ENCODE measurements at regions not wholly inside any gene's neighbourhood (a gene's known extent, or its start where the extent isn't known, plus 50 kb on each side); places are given as distances from the start of the nearest gene placed in this dataset.
"Not testable (repeated sequence)": the region's sequence is repeated elsewhere in the genome, so short reads cannot be mapped to it uniquely, and the experiment has no call there.

- WGBS: 58% methylated on average over 2 of the region's 7 CpGs
- H3K14ac ChIP-seq (ENCODE audit: low read length in 2 of 2); H2BK15ac ChIP-seq (ENCODE audit: low read depth, poor library complexity, severe bottlenecking); H3K79me1 ChIP-seq (replicated peaks; ENCODE audit: low read length, poor library complexity, severe bottlenecking); H4K91ac ChIP-seq (ENCODE audit: low read length); H2BK12ac ChIP-seq (ENCODE audit: low read length in 2 of 2); H2AK5ac ChIP-seq (ENCODE audit: low read length, severe bottlenecking); H3K36me3 ChIP-seq (ENCODE audit: control insufficient read depth in 1 of 2, insufficient read depth in 2 of 2, low read depth in 1 of 2, low read length in 2 of 2); H3K9ac ChIP-seq (ENCODE audit: low read length); H3K9me3 ChIP-seq (ENCODE audit: control insufficient read depth, low read length); H3K23ac ChIP-seq (ENCODE audit: low read length in 2 of 2); H3K27ac ChIP-seq (ENCODE audit: low read length, poor library complexity, severe bottlenecking); H2AFZ ChIP-seq (ENCODE audit: low read depth, low read length); H3K4me1 ChIP-seq (ENCODE audit: control insufficient read depth, insufficient read depth, low read depth, low read length); H3K4me3 ChIP-seq (ENCODE audit: insufficient read depth in 1 of 2, low read depth in 1 of 2, low read length in 2 of 2); H2BK5ac ChIP-seq (ENCODE audit: low read depth, low read length, poor library complexity, severe bottlenecking); H3K4ac ChIP-seq (ENCODE audit: low read depth in 1 of 2, low read length in 2 of 2); DNase-seq; H3K27me3 ChIP-seq (ENCODE audit: control insufficient read depth in 1 of 2, insufficient read depth in 1 of 2, low read length in 2 of 2); H2BK120ac ChIP-seq (ENCODE audit: low read depth, low read length); H3K4me2 ChIP-seq (ENCODE audit: low read length, poor library complexity, severe bottlenecking); H3K18ac ChIP-seq (ENCODE audit: low read depth in 1 of 2, low read length in 2 of 2); H4K8ac ChIP-seq (ENCODE audit: low read length): not testable (repeated sequence)
Measured at GRCh38 chr6:60750353-60751081, 1535.5 kb downstream of the KHDRBS2 start.

DNA sequence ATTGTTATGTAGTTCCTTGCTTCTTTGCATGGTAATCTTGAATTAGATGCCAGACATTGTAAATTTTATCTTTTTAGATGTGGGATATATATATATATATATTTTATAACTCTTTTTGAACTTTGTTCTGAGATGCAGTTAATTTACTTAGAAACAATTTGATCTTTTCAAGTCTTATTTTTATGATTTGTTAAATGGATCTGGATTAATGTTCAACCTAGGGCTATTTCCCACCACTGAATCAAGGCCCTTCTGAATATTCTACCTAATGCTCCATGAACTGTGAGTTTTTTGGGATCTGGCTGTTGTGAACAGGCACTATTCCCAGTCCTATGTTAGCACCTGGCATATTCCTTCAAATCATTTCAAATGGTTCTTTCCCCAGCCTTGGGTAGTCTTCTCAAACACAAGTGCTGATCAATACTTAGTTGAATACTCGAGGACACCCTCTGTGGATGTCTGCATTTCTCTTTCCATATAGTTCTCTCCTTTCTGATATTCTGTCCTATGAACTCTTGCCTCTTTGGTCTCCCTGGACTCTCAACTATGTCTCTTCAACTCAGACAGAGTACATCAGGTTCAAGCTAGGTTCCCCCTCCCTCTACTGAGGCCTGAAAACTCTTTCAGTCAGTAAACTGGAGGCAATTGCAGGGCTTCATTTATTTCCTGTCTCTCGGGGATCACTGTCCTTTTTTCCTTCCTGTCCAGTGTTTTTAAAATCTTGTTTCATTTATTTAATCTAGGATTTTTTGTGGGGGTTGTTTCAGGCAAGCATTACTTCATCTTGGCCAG lies 1538.1 kb downstream of the KHDRBS2 start:
- H2AFZ ChIP-seq (ENCODE audit: low read depth, low read length); H3K23ac ChIP-seq (ENCODE audit: low read length in 2 of 2); H3K9ac ChIP-seq (ENCODE audit: low read length); H3K9me3 ChIP-seq (ENCODE audit: control insufficient read depth, low read length); H3K27me3 ChIP-seq (ENCODE audit: control insufficient read depth in 1 of 2, insufficient read depth in 1 of 2, low read length in 2 of 2); H3K4me1 ChIP-seq (ENCODE audit: control insufficient read depth, insufficient read depth, low read depth, low read length); H2BK5ac ChIP-seq (ENCODE audit: low read depth, low read length, poor library complexity, severe bottlenecking); H2BK12ac ChIP-seq (ENCODE audit: low read length in 2 of 2); H3K36me3 ChIP-seq (ENCODE audit: control insufficient read depth in 1 of 2, insufficient read depth in 2 of 2, low read depth in 1 of 2, low read length in 2 of 2); H3K4me2 ChIP-seq (ENCODE audit: low read length, poor library complexity, severe bottlenecking); H4K91ac ChIP-seq (ENCODE audit: low read length); DNase-seq; H2BK120ac ChIP-seq (ENCODE audit: low read depth, low read length); H3K79me1 ChIP-seq (replicated peaks; ENCODE audit: low read length, poor library complexity, severe bottlenecking); H3K18ac ChIP-seq (ENCODE audit: low read depth in 1 of 2, low read length in 2 of 2); H2BK15ac ChIP-seq (ENCODE audit: low read depth, poor library complexity, severe bottlenecking); H3K4ac ChIP-seq (ENCODE audit: low read depth in 1 of 2, low read length in 2 of 2); H3K14ac ChIP-seq (ENCODE audit: low read length in 2 of 2); H2AK5ac ChIP-seq (ENCODE audit: low read length, severe bottlenecking); H3K27ac ChIP-seq (ENCODE audit: low read length, poor library complexity, severe bottlenecking); H3K4me3 ChIP-seq (ENCODE audit: insufficient read depth in 1 of 2, low read depth in 1 of 2, low read length in 2 of 2); H4K8ac ChIP-seq (ENCODE audit: low read length): not testable (repeated sequence)
- 52% methylated on average over 1 of the region's 2 CpGs for WGBS

DNA sequence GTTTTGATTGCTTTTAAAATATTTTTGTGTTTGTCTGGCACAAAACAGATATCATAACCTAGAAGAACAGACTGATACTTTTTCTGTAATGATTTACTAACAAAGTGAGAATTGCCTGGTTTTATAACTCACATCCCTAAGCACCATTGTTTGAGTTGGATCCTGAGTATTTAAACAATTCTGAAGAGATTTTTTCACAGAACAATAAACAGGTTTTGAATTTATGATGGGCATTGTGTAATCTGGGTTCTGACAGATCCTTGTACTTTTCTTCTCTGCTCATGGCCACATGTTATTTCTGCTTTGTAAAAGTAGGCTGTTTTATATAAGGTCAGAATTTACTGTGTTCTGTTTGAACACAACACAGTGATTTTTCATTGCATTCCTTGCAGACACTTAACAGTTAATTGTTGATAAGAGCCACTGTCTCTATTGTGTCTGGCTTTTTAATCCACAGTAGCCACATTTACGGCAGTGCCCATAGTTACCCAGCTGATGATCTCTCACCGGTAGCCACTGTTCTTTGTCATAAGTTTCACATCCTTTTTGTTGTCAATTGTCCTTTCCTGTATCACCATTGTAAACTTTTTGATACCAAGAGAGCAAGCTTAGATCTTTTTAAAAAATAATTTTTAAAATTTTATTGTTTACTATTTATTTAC lies 1548.1 kb downstream of the KHDRBS2 start:
- not testable (repeated sequence) for DNase-seq; H3K23ac ChIP-seq (ENCODE audit: low read length in 2 of 2); H4K8ac ChIP-seq (ENCODE audit: low read length); H3K4me1 ChIP-seq (ENCODE audit: control insufficient read depth, insufficient read depth, low read depth, low read length); H3K14ac ChIP-seq (ENCODE audit: low read length in 2 of 2); H2BK5ac ChIP-seq (ENCODE audit: low read depth, low read length, poor library complexity, severe bottlenecking); H3K18ac ChIP-seq (ENCODE audit: low read depth in 1 of 2, low read length in 2 of 2); H3K9ac ChIP-seq (ENCODE audit: low read length); H3K9me3 ChIP-seq (ENCODE audit: control insufficient read depth, low read length); H3K27me3 ChIP-seq (ENCODE audit: control insufficient read depth in 1 of 2, insufficient read depth in 1 of 2, low read length in 2 of 2); H3K4ac ChIP-seq (ENCODE audit: low read depth in 1 of 2, low read length in 2 of 2); H2BK120ac ChIP-seq (ENCODE audit: low read depth, low read length); H3K4me2 ChIP-seq (ENCODE audit: low read length, poor library complexity, severe bottlenecking); H2AK5ac ChIP-seq (ENCODE audit: low read length, severe bottlenecking); H3K27ac ChIP-seq (ENCODE audit: low read length, poor library complexity, severe bottlenecking); H3K79me1 ChIP-seq (replicated peaks; ENCODE audit: low read length, poor library complexity, severe bottlenecking); H4K91ac ChIP-seq (ENCODE audit: low read length); H3K36me3 ChIP-seq (ENCODE audit: control insufficient read depth in 1 of 2, insufficient read depth in 2 of 2, low read depth in 1 of 2, low read length in 2 of 2); H2AFZ ChIP-seq (ENCODE audit: low read depth, low read length); H2BK12ac ChIP-seq (ENCODE audit: low read length in 2 of 2); H2BK15ac ChIP-seq (ENCODE audit: low read depth, poor library complexity, severe bottlenecking); H3K4me3 ChIP-seq (ENCODE audit: insufficient read depth in 1 of 2, low read depth in 1 of 2, low read length in 2 of 2)
- WGBS: 74% methylated on average over 2 of the region's 2 CpGs

GRCh38 chr6:60737315-60737714 lies 1548.7 kb downstream of the KHDRBS2 start:
- H2BK120ac ChIP-seq (ENCODE audit: low read depth, low read length); H3K4me1 ChIP-seq (ENCODE audit: control insufficient read depth, insufficient read depth, low read depth, low read length); H2BK15ac ChIP-seq (ENCODE audit: low read depth, poor library complexity, severe bottlenecking); H2BK5ac ChIP-seq (ENCODE audit: low read depth, low read length, poor library complexity, severe bottlenecking); H3K14ac ChIP-seq (ENCODE audit: low read length in 2 of 2); H3K4me2 ChIP-seq (ENCODE audit: low read length, poor library complexity, severe bottlenecking); H3K36me3 ChIP-seq (ENCODE audit: control insufficient read depth in 1 of 2, insufficient read depth in 2 of 2, low read depth in 1 of 2, low read length in 2 of 2); H2AK5ac ChIP-seq (ENCODE audit: low read length, severe bottlenecking); H3K18ac ChIP-seq (ENCODE audit: low read depth in 1 of 2, low read length in 2 of 2); H3K27me3 ChIP-seq (ENCODE audit: control insufficient read depth in 1 of 2, insufficient read depth in 1 of 2, low read length in 2 of 2); H3K4ac ChIP-seq (ENCODE audit: low read depth in 1 of 2, low read length in 2 of 2); H3K4me3 ChIP-seq (ENCODE audit: insufficient read depth in 1 of 2, low read depth in 1 of 2, low read length in 2 of 2); H3K23ac ChIP-seq (ENCODE audit: low read length in 2 of 2); H3K79me1 ChIP-seq (replicated peaks; ENCODE audit: low read length, poor library complexity, severe bottlenecking); H4K91ac ChIP-seq (ENCODE audit: low read length); H2BK12ac ChIP-seq (ENCODE audit: low read length in 2 of 2); H4K8ac ChIP-seq (ENCODE audit: low read length); H3K9ac ChIP-seq (ENCODE audit: low read length); H3K27ac ChIP-seq (ENCODE audit: low read length, poor library complexity, severe bottlenecking); H2AFZ ChIP-seq (ENCODE audit: low read depth, low read length); DNase-seq; H3K9me3 ChIP-seq (ENCODE audit: control insufficient read depth, low read length): not testable (repeated sequence)
- 67% methylated on average over 5 of the region's 6 CpGs for WGBS

Measured in mesenchymal stem cell (in vitro differentiated cells and primary cell).